RPMI8226 (cell line): ENCODE measurements at regions not wholly inside any gene's neighbourhood (a gene's known extent, or its start where the extent isn't known, plus 50 kb on each side); places are given as distances from the start of the nearest gene placed in this dataset.

ENCODE experiments used
- DNase-seq: peaks from one replicate; pipeline ENCODE4 v3.0.0-alpha.2; 2015

GRCh38 chr17:70230850-70231640 is 61.7 kb downstream of the KCNJ2 start:
- no peak for DNase-seq

DNA sequence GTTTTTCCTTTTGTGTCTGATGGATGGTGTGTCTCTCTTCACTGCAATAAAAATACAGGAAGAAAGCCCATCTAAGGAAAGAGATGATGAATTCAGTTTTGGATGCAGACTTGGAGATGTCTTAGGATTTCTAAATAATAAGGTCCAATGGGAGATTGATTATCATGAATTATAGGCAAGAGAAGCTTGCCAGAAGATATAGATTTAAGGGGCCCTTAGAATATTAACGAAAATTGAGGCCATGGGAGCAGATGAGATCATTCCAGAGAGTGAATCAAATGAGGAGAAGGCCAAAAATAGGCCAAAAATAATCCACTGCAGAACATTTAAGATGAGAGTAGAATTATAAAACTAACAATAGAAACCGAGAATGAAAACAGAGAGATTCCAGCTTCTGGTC is 63.1 kb downstream of the KCNJ2 start:
- no peak for DNase-seq

- no peak for DNase-seq
These were observed 65.9 kb downstream of the KCNJ2 start for GRCh38 chr17:70235252-70235651.

DNA sequence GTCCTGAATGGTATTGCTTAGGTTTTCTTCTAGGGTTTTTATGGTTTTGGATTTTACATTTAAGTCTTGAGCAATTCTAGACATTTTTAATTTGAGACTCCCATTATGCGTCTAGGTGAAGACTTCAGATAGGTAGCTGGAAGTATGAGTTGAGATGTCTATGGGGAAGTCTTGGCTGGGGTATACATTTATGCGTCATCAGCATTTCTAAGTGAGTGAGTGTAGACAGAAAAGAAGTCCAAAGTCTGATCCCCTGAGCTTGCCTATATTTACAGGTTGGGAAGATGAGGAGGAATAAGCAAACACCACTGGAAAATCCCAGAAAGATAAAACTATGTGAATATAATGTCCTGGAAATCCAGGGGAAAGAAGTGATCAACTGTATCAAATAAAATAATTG is 68.9 kb downstream of the KCNJ2 start:
- no peak for DNase-seq

- DNase-seq, result no peak
These were observed 69.3 kb downstream of the KCNJ2 start for GRCh38 chr17:70238646-70239045.

DNA sequence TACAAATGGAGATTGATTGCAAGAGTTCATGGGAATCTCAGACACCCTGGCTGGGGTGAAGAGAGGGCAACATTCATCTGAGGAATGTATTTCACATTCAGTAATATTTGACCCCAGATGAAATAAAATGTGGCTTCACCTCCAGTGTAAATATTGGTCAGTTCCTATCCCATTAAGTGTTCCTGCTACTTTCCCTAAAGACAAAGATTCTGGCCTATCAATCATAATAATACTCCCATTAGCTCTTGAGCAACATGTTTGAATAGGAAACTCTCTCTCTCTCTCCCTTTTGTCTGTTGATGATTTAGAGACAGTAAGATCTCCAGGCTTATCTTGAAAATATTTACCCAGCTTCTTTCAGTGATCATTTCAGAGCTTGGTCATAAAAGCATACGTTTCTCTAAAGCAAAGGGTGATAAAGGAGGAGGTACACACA is 70.1 kb downstream of the KCNJ2 start:
- no peak for DNase-seq

GRCh38 chr17:70241071-70241470 is 71.7 kb downstream of the KCNJ2 start:
- DNase-seq, result no peak

- no peak for DNase-seq
These were observed 73.6 kb downstream of the KCNJ2 start for GRCh38 chr17:70242781-70243437.

DNA sequence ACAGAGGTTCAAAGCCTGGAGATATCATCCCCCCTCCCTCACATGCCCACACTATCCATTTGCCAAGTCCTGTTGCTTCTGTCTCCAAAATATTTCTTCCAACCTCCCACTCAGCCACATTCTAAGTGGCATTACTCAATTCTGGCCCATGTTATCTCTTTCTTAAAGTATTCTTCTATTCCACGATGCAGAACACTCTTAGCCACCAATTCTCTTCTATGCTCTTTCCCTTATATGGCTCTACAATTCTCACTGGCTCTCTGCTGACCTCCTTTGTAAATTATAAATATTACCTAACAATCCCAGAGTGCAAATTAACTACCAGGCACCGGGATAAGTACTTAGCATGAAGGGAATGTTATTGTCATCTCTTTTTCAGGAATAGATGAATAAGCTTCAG is 82.4 kb downstream of the KCNJ2 start:
- no peak for DNase-seq

DNA sequence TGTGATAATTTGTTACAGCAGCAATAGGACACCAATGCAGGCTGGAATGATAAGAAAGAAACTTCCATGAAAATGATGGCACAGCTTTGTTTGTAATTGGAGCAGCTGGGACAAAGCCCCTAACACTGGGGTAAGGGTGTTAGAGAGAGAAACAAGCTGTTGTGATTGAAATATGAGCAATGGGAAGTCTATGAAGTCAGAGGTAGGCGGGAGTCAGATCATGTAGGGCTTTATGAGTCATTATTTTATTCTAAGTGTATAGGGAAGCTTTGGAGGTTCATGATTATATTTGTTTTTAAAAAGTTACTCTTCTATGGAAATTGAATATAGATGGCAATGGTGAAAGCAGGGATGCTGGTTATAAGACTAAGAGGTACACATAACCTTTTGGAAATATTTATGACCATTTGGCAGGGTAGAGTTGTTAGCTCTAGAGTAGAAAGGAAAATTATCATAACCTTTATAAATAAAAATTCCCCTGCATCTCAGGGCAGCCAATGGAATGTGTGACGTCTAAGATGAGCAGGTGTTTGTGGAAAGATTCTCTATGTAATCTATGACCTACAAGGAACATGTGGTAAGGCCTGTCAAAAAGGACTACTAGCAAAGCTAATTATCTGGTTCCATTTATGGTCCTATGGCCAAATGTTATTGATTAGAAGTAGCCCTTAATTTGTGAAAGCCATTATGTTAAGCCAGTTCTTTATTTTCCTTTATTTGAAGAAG is 85.6 kb downstream of the KCNJ2 start:
- no peak for DNase-seq

GRCh38 chr17:70256751-70257150 is 87.4 kb downstream of the KCNJ2 start:
- DNase-seq, result no peak

DNA sequence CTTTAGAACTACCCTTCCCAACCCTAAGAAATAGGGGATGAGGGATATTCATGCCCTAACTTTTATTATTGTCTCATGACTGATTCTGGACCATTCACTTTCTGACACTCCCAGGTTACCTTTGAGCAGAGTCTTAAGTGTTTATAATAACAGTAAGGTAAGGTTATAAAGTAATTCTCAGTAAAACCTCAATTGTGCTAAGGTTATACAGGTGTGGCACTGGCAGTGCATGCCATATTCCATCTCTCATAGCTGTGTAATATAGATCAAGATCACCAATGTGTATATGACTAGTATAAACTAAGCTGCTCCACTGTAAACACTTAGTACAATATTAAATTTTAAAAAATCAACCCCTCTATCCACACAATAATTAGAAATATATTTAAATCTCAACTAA is 89.1 kb downstream of the KCNJ2 start:
- DNase-seq, result no peak

DNA sequence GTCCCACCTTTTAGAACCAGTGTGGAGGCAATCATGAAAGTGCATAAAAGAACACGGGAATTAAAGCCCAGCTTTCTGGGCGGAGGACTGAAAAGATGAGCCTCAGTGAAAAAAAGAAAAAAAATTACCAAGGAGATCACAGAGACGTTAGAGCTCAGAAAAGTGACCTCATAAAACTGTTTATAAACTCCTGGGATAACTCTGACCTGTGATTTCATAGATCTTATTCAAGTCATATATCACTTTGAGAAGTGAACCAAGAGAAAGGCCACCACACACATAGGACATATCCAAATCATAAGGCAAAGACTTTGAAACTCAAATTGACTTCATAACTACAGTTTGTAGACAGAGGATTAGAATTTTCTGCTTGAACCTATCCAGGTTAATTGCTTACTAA is 90.1 kb downstream of the KCNJ2 start:
- no peak for DNase-seq

- DNase-seq, result no peak
These were observed 91.8 kb downstream of the KCNJ2 start for GRCh38 chr17:70261170-70261569.

DNA sequence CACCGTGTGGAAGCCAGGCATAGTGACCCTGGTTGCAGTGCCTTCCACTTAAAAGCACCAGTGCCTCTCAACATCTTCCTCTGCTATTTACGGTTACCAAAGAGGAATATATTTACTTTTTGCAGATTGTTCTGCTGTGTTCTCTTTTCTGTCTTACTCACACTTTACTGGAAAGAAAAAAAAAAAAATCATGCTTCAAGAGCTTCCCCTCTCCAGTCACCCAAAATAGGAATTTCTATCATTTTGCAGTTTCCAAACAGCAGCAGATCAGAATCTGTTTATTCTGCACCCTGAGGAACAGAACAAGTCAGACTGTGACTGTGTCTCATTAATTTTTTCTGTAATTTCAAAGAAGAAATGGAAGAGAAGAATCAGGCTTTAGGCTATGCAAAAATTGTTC is 96.1 kb downstream of the KCNJ2 start:
- no peak for DNase-seq

DNA sequence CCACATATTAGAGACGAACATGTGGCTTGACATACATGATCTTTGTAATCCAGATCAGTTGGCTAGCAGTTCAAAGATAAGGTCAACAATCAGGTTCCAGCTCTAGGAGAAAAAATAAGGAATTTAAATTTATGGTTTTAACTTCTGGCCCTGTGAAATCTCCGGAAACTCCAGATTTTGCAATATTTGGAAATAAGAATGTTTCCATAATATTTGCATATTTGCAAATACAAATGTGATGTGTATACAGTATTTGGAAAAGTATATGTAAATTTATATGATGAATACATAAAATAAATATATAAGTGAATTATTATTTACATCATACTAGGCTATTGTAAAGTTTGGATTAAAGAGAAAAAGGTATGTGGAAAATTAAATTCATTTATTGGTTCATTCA is 97.1 kb downstream of the KCNJ2 start:
- no peak for DNase-seq

DNA sequence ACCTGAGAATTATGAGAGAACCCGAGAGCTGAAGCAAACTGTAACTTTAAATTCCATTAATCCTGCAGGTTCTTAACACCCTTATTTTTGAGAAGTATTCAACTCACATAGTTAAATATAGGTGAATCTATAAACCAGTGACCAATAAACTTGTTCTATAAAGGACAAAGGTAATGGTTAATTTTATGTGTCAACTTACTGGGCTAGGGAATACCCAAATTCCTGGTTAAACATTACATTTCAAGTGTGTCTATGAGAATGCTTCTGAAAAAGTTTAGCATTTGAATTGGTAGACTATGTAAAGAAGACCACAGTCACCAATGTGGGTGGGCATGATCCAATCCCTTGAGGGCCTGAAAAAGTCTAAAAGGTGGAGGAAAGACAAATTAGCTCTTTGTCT is 99.1 kb downstream of the KCNJ2 start:
- DNase-seq, result no peak

DNA sequence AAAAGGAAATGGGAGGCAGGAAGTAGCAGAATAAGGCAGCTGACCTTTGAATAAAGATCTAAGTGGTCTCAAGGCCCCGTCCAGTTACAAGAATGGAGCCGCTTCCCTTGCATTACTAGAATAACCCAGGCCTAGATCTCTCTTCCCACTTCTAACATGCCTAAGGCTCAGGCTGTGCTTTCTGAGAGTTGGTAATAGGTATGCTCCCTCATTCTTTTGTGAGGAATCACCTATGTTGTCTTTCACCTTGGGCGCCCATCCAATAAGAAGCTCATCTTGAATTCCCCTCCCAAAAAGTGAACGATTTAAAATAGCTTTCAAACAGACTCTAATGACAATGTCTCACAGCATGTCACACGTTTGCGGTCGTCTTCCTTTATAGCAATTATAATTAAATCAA is 101.2 kb downstream of the KCNJ2 start:
- no peak for DNase-seq

DNA sequence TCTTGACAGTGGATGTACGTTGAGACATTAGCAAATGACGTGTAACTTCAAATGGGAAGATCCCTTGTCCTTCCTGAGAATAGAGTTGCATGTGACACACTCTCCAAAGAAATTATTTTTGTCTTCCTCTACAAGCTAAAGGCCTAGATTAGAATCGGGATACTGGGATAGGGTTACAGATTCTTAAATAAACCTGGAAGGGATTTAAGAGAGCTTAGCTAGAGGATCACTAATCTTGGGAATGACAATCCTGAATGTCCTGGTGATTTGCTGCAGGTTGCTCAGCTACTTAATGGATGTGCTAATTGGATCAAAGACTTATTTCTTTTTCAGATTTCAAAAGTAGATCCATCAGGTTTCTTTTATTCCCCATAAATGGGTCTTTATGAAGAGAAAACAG is 101.9 kb downstream of the KCNJ2 start:
- DNase-seq, result no peak

DNA sequence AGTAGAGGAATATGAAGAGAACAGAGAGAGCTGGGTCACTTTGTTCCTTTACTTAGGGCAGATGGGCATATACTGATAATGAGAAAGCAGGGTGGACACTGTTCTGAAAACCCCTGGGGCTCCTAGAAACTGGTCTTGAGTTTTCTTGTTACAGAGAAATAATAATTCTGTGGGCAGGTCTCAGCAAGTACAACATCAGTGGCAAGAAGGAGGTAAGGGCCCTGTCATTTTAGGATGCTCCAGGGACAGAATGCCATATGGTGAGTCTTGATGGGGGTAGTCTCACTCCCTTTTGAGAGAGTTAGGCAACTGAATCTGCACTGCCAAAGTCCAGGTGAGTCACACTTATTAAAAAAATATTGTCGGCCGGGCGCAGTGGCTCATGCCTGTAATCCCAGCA is 102.3 kb downstream of the KCNJ2 start:
- no peak for DNase-seq

GRCh38 chr17:70274255-70274654 is 104.9 kb downstream of the KCNJ2 start:
- DNase-seq, result no peak

- DNase-seq, result no peak
These were observed 107.6 kb downstream of the KCNJ2 start for GRCh38 chr17:70276906-70277305.

- no peak for DNase-seq
These were observed 109.6 kb downstream of the KCNJ2 start for GRCh38 chr17:70278844-70279462.

GRCh38 chr17:70286391-70286790 is 117.1 kb downstream of the KCNJ2 start:
- DNase-seq, result no peak
